ENCODE measurements at regions not wholly inside any gene's neighbourhood (a gene's known extent, or its start where the extent isn't known, plus 50 kb on each side); places are given as distances from the start of the nearest gene placed in this dataset.

DNA sequence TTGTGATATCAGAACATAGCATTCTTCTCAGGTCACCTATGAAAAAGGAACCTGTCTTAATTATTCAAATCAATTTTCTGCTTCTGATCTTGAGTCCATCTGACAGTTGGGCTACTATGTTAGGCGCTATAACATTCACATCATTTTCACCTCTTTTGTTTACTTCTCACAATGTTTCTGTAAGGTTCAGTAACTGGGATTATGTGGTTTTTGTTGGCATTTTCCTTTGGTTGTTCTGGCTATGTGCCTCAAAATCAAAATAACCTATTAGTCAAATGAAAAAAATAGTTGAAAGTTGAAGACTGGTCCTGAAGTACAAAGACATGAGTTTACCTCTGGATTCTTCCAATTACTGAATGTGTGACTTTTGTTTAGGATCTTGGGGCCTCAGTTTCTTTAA is 221.3 kb upstream of the SMIM30 start:
- TF ChIP-seq, protein P1, sequence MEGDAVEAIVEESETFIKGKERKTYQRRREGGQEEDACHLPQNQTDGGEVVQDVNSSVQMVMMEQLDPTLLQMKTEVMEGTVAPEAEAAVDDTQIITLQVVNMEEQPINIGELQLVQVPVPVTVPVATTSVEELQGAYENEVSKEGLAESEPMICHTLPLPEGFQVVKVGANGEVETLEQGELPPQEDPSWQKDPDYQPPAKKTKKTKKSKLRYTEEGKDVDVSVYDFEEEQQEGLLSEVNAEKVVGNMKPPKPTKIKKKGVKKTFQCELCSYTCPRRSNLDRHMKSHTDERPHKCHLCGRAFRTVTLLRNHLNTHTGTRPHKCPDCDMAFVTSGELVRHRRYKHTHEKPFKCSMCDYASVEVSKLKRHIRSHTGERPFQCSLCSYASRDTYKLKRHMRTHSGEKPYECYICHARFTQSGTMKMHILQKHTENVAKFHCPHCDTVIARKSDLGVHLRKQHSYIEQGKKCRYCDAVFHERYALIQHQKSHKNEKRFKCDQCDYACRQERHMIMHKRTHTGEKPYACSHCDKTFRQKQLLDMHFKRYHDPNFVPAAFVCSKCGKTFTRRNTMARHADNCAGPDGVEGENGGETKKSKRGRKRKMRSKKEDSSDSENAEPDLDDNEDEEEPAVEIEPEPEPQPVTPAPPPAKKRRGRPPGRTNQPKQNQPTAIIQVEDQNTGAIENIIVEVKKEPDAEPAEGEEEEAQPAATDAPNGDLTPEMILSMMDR (IDR thresholded peaks at IDR 0.05) = no peak
- TF ChIP-seq EP300 (IDR thresholded peaks at IDR 0.05; ENCODE audit: low read depth) (no peak), POLR2A (IDR thresholded peaks at IDR 0.05) (no peak), POLR2AphosphoS5 (IDR thresholded peaks at IDR 0.05) (no peak)

Data from transverse colon (tissue), 4 donors.